ENCODE measurements at regions not wholly inside any gene's neighbourhood (a gene's known extent, or its start where the extent isn't known, plus 50 kb on each side); places are given as distances from the start of the nearest gene placed in this dataset.

DNA sequence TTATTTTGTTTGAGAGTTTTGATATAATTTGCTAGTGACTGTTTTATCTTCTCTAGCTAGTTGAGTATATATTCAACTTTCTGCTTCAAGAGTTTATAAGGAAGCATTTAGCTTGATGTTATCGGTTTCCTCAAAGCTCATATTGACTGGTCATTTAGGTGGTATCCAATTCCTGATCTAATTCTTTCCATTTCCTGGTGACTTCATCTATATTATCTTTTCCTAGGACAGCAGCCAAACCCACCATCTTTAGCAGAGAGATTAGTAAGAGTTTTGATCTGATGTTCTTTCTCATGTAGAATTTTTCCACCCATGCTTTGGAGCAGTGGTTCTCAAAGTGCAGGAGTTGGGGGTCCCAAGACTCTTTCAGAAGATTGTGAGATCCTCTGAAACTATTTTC, 148.6 kb upstream of the STT3B start:
- WGBS, 2 donors, result 75 to 92% methylated on average over 1 of the region's 1 CpG
- Histone ChIP-seq H3K27me3 (no peaks in the 10 kb centered on the region), H3K27ac (no peak overlapping the region), H3K4me3 (no peak overlapping the region), H3K9me3 (no peaks in the 10 kb centered on the region), H3K36me3 (replicated peaks in 1 of 2; ENCODE audit: insufficient read depth in 1 of 2, low read depth in 2 of 2) (no peaks in the 10 kb centered on the region), H3K4me1 (no peaks in the 10 kb centered on the region)
- DNase-seq (no peak), ATAC-seq (no peak)
- no peak for TF ChIP-seq POLR2A (IDR thresholded peaks at IDR 0.05)
- TF ChIP-seq, protein P1, sequence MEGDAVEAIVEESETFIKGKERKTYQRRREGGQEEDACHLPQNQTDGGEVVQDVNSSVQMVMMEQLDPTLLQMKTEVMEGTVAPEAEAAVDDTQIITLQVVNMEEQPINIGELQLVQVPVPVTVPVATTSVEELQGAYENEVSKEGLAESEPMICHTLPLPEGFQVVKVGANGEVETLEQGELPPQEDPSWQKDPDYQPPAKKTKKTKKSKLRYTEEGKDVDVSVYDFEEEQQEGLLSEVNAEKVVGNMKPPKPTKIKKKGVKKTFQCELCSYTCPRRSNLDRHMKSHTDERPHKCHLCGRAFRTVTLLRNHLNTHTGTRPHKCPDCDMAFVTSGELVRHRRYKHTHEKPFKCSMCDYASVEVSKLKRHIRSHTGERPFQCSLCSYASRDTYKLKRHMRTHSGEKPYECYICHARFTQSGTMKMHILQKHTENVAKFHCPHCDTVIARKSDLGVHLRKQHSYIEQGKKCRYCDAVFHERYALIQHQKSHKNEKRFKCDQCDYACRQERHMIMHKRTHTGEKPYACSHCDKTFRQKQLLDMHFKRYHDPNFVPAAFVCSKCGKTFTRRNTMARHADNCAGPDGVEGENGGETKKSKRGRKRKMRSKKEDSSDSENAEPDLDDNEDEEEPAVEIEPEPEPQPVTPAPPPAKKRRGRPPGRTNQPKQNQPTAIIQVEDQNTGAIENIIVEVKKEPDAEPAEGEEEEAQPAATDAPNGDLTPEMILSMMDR (IDR thresholded peaks at IDR 0.05), result no peak
- intact Hi-C loops (cut with DNase I), result no loop called here

DNA sequence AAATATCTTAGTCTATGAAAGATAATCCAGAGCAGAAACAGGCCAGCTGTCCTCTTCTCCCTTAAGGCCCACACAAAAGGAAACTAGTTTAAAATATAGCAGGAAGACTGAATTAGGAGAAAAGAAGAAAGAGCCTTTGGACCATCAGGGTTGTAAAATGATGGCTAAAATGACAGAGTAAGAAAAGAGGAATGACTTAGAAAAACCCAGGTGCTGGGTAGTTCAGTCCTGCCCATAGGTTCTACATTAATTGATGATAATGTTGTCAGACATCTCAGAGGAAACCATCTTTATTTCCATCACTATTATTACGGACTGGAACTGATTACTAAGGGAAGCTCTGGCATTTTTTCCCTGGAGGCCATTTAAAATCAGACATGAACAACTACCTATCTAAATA, 142.8 kb upstream of the STT3B start:
- intact Hi-C loops (cut with DNase I), result no loop called here
- WGBS, 2 donors, result 48 to 54% methylated on average over 1 of the region's 1 CpG
- Histone ChIP-seq H3K27me3 (no peaks in the 10 kb centered on the region), H3K4me1 (no peaks in the 10 kb centered on the region), H3K36me3 (replicated peaks in 1 of 2; ENCODE audit: insufficient read depth in 1 of 2, low read depth in 2 of 2) (no peaks in the 10 kb centered on the region), H3K27ac (no peak overlapping the region), H3K9me3 (no peaks in the 10 kb centered on the region), H3K4me3 (no peak overlapping the region)
- no peak for DNase-seq
- ATAC-seq, result no peak
- TF ChIP-seq, protein P1 (IDR thresholded peaks at IDR 0.05), result no peak
- no peak for TF ChIP-seq POLR2A (IDR thresholded peaks at IDR 0.05)

DNA sequence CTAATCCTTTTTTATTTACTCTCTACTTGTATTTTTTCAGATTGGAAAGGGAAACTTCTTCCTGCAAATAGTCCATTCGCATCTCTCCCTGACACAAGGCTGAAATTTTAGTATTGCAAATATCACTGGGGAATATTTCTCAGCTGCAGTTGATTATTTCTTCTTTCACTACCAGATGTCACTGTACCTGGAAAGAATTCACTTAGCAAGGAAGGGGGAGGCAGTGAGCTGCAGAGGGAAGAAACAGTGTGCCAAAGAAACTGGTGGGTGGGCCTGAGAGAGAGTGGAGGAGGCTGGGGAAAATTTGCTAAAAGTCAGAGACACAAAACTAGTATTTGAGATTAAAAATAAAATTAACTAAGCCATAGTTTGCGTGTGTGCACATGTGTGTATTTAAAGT, 142.3 kb upstream of the STT3B start:
- H3K27ac ChIP-seq, result no peak overlapping the region
- no peaks in the 10 kb centered on the region for H3K27me3 ChIP-seq
- H3K4me1 ChIP-seq, result no peaks in the 10 kb centered on the region
- no peak for TF ChIP-seq POLR2A (IDR thresholded peaks at IDR 0.05)
- TF ChIP-seq, protein P1 (IDR thresholded peaks at IDR 0.05), result no peak
- no peaks in the 10 kb centered on the region for H3K9me3 ChIP-seq
- H3K4me3 ChIP-seq, result no peak overlapping the region
- no peaks in the 10 kb centered on the region for H3K36me3 ChIP-seq (replicated peaks in 1 of 2; ENCODE audit: insufficient read depth in 1 of 2, low read depth in 2 of 2)
- ATAC-seq (no peak), DNase-seq (no peak)
- intact Hi-C loops (cut with DNase I), result no loop called here
- WGBS, 2 donors, result 90 to 92% methylated on average over 2 of the region's 2 CpGs

DNA sequence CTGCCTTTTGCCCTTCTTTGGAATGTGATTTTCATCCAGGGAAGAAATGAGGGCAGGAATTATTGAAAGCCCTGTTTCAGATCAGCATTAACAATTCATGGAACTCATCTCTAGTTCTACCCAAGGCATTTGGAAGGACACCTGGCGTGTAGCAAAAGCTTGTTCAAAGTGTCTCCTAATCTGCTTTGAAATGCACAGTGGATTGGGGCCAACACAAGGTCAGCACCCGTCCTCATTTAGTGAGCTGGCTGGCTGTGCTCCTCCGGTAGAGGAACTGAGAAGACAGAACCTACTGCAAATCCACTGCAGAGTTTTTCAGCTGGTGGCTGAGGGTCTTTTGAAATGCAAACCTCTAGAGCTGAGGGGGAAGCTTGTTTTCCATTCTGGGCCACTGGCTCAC, 141.6 kb upstream of the STT3B start:
- no peaks in the 10 kb centered on the region for H3K9me3 ChIP-seq
- WGBS, 2 donors, result 49 to 50% methylated on average over 3 of the region's 3 CpGs
- ATAC-seq (no peak), DNase-seq (no peak)
- H3K27me3 ChIP-seq, result no peaks in the 10 kb centered on the region
- no peak overlapping the region for H3K27ac ChIP-seq
- TF ChIP-seq, protein P1 (IDR thresholded peaks at IDR 0.05), result no peak
- TF ChIP-seq POLR2A (IDR thresholded peaks at IDR 0.05), result no peak
- intact Hi-C loops (cut with DNase I), result no loop called here
- no peaks in the 10 kb centered on the region for H3K36me3 ChIP-seq (replicated peaks in 1 of 2; ENCODE audit: insufficient read depth in 1 of 2, low read depth in 2 of 2)
- H3K4me1 ChIP-seq, result no peaks in the 10 kb centered on the region
- H3K4me3 ChIP-seq, result no peak overlapping the region

DNA sequence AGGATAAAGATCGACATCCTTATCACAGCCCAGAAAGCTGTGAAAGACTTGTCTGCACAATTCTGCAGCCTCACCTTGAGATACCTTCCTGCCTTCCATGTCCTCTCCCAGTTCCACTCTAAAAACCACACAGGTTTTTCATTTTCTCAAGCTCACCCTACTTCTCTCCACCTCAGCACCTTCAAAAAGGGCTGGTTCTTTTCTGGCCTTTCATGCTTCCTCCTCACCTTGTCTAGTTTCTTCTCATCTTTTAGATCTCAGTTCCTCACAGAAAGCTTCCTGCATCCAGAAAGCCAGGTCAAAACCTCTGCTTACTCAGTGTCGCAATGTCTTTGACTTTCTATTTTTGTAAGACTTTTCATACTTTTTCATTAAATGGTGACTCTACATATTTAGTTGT, 140.2 kb upstream of the STT3B start:
- Histone ChIP-seq H3K27me3 (no peaks in the 10 kb centered on the region), H3K4me3 (no peak overlapping the region), H3K9me3 (no peaks in the 10 kb centered on the region), H3K36me3 (replicated peaks in 1 of 2; ENCODE audit: insufficient read depth in 1 of 2, low read depth in 2 of 2) (no peaks in the 10 kb centered on the region), H3K27ac (no peak overlapping the region), H3K4me1 (no peaks in the 10 kb centered on the region)
- no peak for ATAC-seq
- no peak for TF ChIP-seq POLR2A (IDR thresholded peaks at IDR 0.05)
- TF ChIP-seq, protein P1 (IDR thresholded peaks at IDR 0.05), result no peak
- intact Hi-C loops (cut with DNase I), result no loop called here
- DNase-seq, result no peak
- 73 to 76% methylated on average over 2 of the region's 2 CpGs for WGBS, 2 donors

All from body of pancreas (tissue), 4 donors.